ENCODE measurements at regions not wholly inside any gene's neighbourhood (a gene's known extent, or its start where the extent isn't known, plus 50 kb on each side); places are given as distances from the start of the nearest gene placed in this dataset.
A peak's percentile ranks its signal among the peaks of the same experiment; 100 is the strongest.
"Not testable (repeated sequence)": the region's sequence is repeated elsewhere in the genome, so short reads cannot be mapped to it uniquely, and the experiment has no call there.

DNA sequence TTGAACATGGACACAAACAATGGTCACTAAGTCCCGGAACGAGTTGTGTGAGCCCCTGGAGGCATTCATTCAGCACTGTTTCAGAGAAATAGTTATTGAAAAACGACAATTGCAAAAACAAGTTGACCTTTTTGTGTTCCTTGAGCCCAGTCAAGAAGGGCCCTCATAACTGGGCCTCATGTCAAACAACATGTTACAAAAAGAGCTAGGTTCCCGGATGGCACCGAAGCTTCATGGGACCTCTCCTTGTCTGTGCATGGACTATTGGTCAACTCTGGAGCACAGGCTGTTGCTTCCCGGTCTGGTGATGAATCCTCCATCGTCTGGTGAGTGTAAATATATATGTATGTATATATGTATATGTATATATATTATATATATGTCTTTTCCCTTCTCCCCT is 176.6 kb downstream of the ALG10 start:
- ATAC-seq, result no peak

DNA sequence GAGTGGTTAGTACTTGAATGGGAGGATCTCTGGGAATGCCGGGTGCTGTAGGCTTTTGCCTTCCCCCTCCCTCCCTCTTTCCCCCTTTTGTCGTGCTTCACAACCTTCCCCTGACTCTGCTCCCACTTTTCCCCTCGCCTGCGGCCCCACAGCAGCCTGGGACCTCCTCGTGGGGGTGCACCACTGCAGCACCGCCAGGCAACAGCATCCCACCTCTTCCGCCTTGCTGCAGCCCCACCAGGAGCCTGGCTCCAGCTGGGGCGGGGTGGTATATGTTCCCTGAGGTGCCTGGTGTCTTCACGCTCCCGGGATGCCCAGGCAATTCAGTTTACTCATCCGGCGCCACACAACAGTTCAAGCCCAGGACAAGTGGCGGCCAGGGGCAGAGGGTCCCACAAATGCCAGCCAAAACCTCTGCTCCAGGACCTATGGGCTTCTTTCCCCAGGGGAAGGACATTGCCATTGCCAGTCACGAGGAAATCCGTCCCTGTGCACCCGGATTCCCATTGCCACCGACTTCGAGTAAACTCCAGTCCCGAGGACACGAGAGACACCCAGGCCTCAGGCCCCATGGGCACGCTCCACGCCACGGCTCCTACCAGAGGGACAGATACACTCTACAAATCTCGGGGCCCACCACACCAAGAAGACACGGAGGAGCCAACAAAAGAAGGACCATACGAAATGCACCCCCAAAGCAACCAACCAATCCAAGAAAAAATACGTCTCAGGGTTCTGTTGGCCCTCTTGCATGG is 181.7 kb downstream of the ALG10 start:
- no peak for ATAC-seq

DNA sequence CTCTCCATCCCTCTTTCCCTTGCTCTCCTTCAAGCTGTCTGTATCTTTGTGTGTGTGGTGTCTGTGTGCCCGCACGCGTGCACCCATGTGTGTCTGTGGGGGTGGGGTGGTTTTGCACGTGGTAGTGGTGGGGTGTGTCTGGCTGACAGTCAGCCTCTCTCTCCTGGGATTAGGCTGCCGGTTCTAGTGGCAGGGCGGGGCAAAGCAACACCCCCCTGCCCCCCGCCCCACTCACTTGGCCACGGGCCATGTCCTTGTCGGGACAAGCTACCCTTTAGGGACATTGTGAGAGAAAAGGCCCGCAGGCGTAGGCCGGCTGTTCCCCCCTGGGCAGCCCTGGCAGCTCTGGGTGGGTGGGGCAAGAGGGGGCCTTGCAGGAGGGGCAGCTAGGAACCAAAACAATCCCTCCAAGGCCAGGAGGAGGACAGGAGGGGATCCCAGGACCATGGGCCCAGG is 182.6 kb downstream of the ALG10 start:
- no peak for ATAC-seq

DNA sequence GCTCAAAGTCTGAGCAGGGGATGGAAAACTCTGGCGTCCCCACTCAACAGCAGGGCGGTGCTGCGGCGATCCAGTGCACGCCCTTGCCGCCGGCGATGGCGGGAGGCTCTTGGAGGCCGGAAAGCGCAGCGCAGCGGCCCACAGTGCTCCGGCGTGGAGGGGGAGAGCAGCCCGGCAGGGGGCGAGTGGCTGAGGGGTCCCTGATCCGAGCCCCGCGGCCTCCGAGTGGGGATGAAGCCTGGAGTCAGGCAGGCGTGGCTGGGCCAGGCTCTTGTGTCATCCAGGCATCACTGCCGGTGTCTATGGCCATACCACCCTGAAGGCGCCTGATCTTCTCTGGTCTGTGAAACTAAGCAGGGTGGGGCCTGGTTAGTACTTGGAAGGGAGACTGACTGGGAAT is 183.1 kb downstream of the ALG10 start:
- ATAC-seq, result no peak

DNA sequence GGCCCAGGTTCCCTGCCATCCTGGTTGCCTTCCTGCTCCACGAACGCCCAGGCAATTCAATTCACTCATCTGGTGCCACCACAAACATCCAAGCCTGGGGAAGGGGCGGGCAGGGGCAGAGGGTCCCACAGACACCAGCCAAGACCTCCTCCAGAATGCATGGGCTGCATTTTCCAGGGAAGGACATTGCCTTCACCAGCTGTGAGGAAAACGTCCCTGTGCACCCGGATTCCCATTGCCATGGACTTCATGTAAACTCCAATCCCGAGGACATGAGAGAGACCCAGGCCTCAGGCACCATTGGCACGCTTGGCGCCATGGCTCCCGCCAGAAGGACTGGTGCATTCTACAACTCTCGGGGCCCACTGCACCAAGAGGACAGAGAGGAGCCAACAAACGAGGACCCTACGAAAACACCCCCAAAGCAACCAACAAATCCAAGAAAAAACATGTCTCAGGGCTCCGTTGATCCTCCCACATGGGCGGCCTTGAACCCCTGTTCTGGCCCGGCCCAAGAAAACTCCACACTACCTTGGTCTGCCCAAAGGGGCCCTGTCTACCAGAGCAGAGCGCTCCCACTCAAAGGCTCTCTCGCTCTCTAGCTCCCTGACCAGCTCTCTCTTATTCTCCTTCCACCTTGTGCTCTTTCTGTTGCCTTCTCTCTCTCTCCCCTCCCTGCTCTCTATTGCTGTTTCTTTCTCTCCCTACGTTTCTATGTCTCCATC is 183.9 kb downstream of the ALG10 start:
- no peak for ATAC-seq

DNA sequence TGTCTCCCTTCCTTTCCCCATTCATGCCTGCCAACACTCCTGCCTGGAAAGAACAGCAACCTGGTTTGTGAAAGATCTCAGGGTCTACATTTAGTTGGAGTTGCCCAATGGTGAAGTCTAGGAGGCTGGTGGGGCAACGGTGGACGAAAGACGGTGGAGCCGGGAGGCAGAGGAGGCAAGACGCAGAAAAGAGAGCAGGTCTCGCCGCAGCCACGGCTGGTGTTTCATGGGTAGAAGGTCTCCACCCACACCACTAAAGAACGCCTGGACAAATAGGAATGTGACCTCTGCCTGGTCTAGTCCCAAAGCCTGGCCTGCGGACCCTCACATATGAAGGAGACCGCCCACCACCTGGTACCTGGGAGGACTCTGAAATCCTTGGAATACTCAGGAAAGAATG is 185.6 kb downstream of the ALG10 start:
- no peak for ATAC-seq

DNA sequence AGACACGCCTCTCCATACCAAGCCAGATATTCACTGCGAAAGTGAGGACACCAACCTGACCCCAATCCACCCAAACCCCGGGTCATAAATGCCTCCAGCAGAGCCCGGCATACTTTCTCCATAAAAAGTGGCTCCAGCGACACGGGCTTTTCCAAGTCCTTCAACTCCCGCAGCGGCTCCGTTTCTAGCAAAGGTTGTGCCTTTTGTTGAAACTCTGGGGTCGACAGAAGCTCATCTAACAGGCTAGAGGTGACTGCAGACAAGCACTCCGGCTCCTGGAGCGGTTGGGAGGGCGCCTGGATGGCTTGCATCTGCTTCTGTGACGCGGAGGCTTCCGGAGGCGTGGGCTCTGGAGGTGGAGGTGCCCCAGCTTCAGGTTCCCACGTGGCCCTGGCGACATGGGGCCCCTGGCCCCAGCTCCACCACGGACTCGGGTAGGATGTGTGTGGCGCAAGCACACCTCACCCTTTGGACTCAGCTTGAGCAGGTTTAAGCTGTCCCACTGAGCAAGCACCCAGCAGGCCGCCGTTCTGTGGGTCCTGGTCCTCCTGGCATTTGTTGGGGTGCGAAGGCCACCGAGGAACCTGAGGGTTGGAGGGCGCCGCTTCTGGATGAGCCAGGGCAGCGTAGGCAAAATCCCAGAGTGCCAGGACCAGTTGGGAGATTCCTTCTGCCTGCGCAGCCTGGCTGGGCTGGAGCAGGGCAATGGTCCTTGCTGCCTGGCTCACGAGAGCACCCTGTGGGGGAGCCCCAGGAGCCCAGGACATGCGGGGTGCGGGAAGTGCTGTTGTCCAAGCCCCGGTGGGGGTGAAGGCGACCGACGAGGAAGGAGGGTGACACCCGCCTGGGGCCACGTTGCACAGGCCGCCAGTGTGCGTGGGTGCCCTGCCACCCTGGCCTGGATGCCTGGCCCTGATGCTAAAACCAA is 186.3 kb downstream of the ALG10 start:
- ATAC-seq, result no peak

DNA sequence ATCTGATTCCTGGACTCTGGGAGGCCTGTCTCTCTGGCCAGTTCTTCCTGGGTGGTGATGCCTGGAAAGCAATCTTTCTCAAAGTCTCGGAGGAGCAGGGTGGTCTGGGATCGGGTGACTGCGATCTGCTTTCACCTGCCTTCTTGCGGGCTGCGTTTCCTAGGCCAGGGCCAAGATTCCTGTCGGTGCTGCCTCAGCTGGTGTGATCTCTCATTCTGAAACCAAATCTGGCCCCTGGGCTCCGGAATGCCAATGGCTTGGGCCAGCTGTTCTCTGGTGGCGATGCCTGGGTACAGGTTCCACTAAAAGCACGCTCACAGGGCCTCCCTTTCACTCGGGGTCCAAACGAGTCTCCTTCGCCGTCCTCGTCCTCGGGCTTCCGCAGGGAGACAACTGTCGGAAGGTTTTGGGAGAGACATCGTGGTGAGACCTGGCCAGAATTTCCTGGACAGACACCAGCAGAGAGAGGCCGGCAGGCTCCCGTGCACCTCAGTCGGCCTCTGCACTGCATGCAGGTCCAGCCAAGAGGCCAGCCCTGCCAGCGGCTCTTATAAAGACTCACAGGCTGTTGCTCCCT is 187.1 kb downstream of the ALG10 start:
- ATAC-seq, result no peak

DNA sequence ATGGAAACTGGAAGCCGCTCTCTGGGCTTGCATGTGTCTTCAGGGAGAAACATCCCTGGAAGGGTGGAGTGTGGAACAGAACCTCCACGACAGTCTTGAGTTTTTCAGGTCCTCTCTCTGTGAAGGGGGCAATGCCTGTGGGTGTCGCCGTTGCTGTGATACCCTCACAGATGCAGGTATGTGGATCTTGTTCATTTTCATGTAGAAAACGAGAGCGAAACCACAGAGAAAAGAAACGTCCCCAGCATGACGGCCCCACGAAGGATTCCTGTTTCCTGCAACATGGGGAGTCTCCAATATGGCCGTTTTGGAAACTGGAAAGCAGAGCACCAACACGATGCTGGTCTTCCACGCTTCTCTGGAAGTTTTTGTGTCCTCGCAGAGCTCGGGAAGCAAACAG is 187.9 kb downstream of the ALG10 start:
- no peak for ATAC-seq

DNA sequence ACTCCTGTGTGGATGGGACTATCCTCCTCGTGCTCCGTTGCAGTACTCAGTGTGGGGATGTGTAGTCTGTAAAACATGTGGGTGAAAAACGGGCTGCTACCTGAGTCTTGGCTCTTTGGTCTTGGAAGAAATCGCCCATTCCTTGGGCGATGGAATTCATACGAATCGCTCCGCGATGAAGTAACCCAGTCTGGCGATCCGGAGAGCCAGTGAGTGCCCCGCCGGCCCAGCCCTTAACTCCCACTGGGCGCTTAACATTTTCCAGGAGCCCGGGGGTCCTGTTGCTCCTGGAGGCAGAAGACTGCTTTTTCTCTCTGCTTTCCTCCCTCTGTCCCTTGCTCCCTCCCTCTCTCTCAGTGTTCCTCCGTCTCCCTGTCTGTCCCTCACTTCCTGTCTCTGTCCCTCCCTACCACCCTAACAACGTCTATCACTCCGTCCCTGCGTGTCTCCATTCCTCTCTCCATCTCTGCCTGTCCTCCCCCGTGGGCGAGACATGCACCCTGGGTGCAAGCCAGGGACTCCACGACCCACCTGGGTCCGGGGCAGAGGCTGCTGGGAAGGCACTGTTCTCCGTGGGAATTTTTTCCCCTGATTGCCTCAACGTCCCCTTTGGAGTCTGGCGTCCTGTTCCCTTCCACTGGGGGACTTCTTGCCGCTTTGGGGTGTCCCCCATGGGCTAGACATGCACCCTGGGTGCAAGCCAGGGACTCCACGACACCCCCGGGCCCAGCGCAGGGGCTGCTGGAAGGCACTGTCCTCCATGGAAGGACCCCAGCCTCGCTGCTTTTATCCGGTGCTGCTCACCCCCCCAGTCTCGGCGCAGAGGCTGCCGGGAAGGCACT is 188.6 kb downstream of the ALG10 start:
- ATAC-seq, result no peak

DNA sequence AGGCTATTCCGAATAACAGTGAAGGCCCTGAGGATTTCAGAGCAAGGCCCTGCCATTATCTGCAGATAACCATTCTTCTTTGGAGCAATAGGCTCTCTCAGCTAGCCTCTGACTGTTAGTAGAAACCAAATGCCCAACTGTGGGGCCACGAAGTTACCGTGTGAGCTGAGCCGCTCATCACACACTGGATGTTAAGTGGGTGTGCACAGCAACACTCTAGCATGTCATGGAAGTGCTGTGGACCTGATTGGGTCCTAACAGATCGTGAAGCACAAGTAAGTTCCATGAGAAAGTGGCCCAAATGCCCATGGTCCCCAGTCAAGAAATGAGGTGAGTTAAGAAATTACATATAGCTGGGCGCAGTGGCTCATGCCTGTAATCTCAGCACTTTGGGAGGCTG is 190.4 kb downstream of the ALG10 start:
- no peak for ATAC-seq

DNA sequence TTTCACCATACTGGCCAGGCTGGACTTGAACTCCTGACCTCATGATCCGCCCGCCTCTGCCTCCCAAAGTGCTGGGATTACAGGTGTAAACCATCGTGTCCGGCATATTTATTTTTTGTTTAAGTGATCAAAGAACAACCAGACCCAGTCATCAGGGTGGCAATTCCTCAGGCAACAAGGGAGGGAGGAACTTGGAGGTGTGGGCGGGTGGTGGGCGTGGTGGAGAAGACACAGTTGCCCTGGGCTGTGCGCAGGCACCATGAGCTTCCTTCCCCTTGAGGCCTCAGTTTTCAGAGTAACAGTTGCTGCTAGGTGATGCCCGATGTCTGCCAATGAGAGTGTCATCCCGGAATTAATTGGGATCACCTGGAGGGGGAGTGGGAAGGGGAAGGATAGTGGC is 191.7 kb downstream of the ALG10 start:
- ATAC-seq, result no peak

DNA sequence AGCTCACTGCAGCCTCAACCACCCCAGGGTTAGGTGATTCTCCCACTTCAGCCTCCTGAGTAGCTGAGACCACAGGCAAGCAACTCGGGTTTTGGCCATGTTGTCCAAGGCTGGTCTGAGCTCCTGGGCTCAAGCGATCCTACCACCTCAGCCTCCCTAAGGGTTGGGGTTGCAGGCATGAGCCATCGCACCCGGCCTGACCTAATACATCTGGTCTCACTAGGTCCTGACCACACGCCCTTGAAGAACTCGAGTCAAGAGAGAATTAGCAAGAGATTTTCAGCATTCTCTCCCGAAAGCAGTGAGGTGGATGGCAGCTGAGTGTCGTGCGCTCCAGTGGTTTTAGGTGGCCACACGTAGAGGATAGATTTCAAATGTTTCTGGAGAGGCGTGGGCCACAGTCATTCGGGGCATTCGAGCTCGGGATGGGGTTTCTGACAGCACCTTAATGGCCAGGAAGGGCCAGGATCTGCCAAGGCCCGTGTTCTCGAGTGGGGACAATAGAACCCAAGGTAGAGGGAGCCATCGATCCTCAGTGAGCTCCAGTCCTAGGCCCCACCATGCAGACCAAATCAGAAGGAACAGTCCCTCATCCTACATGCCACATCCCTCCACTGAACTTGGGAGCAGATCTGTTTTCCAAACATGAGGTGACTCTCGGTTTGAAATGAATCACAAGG is 193.1 kb downstream of the ALG10 start:
- no peak for ATAC-seq

DNA sequence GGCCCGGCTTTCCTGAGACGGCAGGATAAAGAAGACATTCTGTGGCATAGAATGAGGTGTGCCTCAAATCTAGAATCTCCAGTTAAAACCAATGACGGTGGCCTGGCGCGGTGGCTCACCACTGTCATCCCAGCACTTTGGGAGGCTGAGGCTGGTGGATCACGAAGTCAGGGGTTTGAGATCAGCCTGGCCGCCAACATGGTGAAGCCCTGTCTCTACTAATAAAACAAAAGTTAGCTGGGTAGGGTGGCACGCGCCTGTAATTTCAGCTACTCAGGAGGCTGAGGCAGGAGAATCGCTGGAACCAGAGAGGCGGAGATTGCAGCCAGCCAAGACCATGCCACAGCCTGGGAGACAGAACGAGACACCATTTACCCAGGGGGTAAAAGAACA is 193.6 kb downstream of the ALG10 start:
- ATAC-seq, result no peak

DNA sequence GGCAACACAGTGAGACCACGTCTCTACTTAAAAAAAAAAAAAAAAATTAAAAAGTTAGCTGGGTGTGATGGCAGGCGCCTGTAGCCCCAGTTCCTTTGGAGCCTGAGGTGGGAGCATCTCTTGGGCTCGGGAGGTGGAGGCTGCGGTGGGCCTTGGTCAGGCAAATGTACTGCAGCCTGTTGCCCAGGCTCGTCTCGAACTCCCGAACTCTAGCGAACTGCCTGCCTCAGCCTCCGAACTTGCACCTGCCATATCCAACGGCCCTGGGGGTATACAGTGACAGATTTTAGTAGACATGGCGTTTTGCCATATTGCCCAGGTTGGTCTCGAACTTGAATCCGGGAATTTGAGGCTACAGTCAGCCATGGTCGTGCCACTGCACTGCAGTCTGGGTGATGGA is 195.4 kb downstream of the ALG10 start:
- no peak for ATAC-seq

DNA sequence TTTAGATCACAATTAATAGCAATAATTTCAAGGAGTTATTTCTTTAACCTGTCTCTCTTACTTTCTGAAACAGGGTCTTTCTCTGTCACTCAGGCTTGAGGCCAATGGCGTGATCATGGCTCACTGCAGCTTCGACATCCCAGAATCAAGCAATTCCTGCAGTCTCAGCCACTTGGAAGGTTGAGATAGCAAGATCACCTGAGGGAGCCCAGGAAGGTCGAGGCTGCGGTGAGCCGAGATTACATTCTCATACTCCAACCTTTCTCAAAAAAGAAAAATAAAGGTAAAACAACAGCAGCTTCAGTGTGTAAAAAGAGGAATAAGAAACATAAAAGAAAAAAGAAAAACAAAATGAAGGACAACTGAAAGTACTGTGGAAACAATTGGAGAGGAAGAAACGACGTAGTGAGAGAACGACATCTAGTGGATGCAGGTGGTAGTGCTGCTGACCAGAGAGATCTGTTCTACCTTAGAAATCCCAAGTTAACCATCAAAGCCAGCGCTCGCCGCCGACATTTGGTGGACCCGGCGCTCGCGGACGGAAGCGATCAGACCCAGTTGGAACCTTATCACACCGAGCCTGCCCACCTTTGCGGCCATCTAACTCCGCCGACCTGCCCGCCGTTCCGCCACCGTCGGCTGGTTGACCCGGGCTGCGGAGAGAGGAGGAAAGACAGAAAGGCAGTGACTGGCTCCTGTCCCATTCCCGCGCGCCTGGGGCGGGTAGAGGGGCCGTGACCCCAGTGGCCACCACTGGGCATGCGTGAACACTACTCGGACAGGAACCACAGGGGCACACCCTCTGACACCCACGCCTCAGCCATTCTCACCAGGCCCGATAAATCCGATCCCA is 196.1 kb downstream of the ALG10 start:
- ATAC-seq, result peak; percentile 56 to 57

DNA sequence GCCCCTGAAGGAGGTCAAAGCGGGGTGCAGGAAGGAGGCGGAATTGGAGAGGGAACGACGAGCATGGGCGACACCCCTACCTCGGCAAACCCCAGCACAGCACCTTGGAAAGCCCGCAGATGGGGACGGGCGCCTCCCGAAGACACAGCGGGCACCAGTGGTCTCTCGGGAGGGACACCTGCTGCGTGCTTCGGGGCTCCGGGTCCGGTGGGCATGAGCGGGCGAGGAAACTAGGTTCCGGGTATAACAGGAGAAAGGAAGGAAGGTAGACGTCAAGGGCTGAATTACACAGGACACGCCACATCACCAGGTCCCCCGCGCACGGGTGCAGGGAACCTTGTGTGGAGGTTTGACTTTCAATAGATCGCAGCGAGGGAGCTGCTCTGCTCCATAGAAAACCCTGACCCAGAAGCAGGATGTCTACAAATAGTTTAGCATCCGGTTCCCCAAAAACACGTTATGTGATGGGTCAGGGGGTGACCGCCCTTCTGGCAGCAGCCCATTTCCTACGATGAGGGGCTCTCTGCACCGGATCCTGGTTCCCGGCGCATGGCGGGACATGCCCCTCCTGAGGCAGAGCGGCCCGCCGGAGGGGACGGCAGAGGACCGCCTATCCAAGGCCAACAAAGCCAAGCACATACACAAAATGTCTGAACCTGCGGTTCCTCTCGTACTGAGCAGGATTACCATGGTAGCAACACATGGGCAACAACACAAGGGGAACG is 196.9 kb downstream of the ALG10 start:
- ATAC-seq, result peak; percentile 17 to 22

DNA sequence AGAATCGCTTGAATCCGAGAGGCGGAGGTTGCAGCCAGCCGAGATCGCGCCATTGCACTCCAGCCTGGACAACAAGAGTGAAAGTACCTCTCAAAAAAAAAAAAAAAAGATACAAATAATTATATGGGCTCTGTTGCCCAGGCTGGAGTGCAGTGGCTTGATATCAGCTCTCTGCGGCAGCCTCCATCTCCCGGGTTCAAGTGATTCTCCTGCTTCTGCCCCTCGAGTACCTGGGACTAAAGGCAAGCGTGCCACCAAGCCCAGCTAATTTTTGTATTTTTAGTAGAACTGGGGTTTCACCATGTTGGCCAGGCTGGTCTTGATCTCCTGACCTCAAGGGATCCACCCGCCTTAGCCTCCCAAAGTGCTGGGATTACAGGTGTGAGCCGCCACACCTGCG is 197.8 kb downstream of the ALG10 start:
- not testable (repeated sequence) for ATAC-seq

DNA sequence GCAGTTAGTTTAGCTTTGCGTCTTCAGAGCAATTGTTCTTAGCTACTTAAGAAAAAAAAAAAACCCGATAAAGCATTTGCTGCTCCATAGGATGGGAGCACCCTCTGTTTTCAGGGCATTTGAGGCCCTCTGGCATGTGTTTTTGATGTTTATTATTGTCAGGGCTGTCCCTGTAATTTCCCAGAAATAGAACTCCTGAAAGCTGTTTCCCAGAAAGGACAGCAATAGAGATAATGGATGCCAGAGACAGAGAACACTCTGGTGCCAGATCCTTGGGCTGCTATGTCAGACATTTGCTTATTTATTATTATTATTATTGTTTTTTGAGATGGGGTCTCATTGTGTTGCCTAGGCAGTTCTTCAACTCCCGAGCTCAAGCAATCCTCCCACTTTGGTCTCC is 201.3 kb downstream of the ALG10 start:
- no peak for ATAC-seq

DNA sequence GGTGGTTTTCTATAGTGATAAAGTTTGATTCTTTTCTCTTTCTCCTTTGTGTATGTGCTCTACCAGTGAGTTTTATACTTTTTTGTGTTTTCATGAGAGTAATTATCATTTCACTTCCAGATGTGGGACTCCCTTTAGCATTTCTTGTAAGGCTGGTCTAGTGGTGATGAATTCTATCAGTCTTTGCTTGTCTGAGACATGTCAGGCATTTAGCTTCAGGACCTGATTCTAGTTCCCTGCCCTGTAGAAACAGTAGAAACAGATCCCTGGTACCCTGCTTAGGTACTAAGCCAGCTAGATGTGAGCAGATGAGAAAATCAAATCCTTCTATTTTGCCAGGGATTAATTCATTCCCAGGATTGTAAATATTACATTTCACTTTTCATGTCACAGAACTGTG is 203.7 kb downstream of the ALG10 start:
- not testable (repeated sequence) for ATAC-seq
